Uterus (tissue), 2 donors: ENCODE measurements at regions not wholly inside any gene's neighbourhood (a gene's known extent, or its start where the extent isn't known, plus 50 kb on each side); places are given as distances from the start of the nearest gene placed in this dataset.
"Not testable (repeated sequence)": the region's sequence is repeated elsewhere in the genome, so short reads cannot be mapped to it uniquely, and the experiment has no call there.

Experiments
- CTCF ChIP-seq, 4 experiments: fragments of 200-600 bp in 2 of 4; fragments of 450-650 bp in 2 of 4; sonication (generic) in 2 of 4; IDR thresholded peaks; one replicate each; pipeline ENCODE4 v1.5.1; 2016 to 2019; ENCODE audit warnings: antibody characterized with exemption in 4 of 4, mild to moderate bottlenecking in 2 of 4, moderate library complexity in 1 of 4
- POLR2A ChIP-seq, 2 donors: fragments of 450-650 bp; IDR thresholded peaks; one replicate each; pipeline ENCODE4 v1.6.1; 2016; ENCODE audit warnings: antibody characterized with exemption in 2 of 2, mild to moderate bottlenecking in 1 of 2, moderate library complexity in 1 of 2

GRCh38 chrX:125690522-125690921 is 370.9 kb downstream of the TEX13C start:
- TF ChIP-seq CTCF, POLR2A (IDR thresholded peaks at IDR 0.05): not testable (repeated sequence)
